ENCODE measurements at regions not wholly inside any gene's neighbourhood (a gene's known extent, or its start where the extent isn't known, plus 50 kb on each side); places are given as distances from the start of the nearest gene placed in this dataset.

DNA sequence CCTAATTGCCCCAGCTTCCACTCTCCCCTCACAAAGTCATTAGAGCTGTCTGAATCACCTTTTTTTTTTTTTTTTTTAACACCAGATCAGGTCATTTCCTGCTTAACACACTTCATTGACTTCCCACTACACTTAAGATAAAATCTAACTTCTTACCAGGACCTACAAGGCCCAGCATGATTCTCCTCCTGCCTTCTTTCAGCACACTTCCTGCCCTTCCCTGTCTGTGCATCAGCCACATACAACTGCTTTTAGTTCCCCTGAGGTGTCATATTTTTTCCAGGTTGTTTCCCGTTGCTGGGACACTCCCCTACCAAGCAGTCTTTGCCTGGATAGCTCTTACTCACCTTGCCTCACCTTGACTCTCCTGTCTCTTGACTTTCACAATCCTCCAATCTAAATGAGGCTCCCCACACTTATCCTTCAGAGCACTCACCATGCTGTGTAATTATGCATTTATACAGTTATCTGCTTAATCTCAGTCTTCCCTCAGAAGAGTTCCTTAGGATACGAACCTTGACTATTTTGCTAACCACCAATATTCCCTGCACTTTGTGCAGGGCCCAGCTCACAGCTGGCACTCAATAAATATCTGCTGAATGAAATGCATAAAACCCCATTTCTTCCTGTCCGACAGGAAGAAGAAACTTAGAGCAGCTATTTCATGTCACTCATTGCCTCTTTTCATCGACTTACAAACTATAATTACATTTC lies 96.6 kb upstream of the AKIP1 start:
- peaks cover 19% of the 10 kb centered on the region for H3K4me1 ChIP-seq (ENCODE audit: control insufficient read depth, insufficient read depth, low read length)
- no peak overlapping the region for H3K4me3 ChIP-seq (ENCODE audit: low read depth, low read length)
- 77% methylated on average over 4 of the region's 4 CpGs for WGBS (ENCODE audit: insufficient coverage)
- no peaks in the 10 kb centered on the region for H3K27me3 ChIP-seq (ENCODE audit: control insufficient read depth, insufficient read depth, low read length)
- DNase-seq (ENCODE audit: low read depth in 4 of 6, low spot score in 6 of 6) = no peak
- H3K36me3 ChIP-seq (ENCODE audit: control insufficient read depth, insufficient read depth, low read length) = no peaks in the 10 kb centered on the region
- H3K27ac ChIP-seq (ENCODE audit: low read depth, low read length) = no peak overlapping the region
- no peaks in the 10 kb centered on the region for H3K9me3 ChIP-seq (ENCODE audit: control insufficient read depth, insufficient read depth, low read length)

- no CpG with 5 or more reads among the region's 2 CpGs for WGBS (ENCODE audit: insufficient coverage)
- Histone ChIP-seq H3K4me3 (ENCODE audit: low read depth, low read length) (no peak overlapping the region), H3K4me1 (ENCODE audit: control insufficient read depth, insufficient read depth, low read length) (peaks cover 19% of the 10 kb centered on the region), H3K9me3 (ENCODE audit: control insufficient read depth, insufficient read depth, low read length) (no peaks in the 10 kb centered on the region), H3K36me3 (ENCODE audit: control insufficient read depth, insufficient read depth, low read length) (no peaks in the 10 kb centered on the region), H3K27me3 (ENCODE audit: control insufficient read depth, insufficient read depth, low read length) (no peaks in the 10 kb centered on the region), H3K27ac (ENCODE audit: low read depth, low read length) (no peak overlapping the region)
- no peak for DNase-seq (ENCODE audit: low read depth in 4 of 6, low spot score in 6 of 6)
Observed at GRCh38 chr11:8814923-8815240, 96.1 kb upstream of the AKIP1 start.

GRCh38 chr11:8818421-8818820 lies 92.6 kb upstream of the AKIP1 start:
- no CpG with 5 or more reads among the region's 2 CpGs for WGBS (ENCODE audit: insufficient coverage)
- Histone ChIP-seq H3K9me3 (ENCODE audit: control insufficient read depth, insufficient read depth, low read length) (no peaks in the 10 kb centered on the region), H3K4me3 (ENCODE audit: low read depth, low read length) (no peak overlapping the region), H3K27me3 (ENCODE audit: control insufficient read depth, insufficient read depth, low read length) (no peaks in the 10 kb centered on the region), H3K4me1 (ENCODE audit: control insufficient read depth, insufficient read depth, low read length) (peaks cover 3% of the 10 kb centered on the region), H3K27ac (ENCODE audit: low read depth, low read length) (no peak overlapping the region), H3K36me3 (ENCODE audit: control insufficient read depth, insufficient read depth, low read length) (no peaks in the 10 kb centered on the region)
- no peak for DNase-seq (ENCODE audit: low read depth in 4 of 6, low spot score in 6 of 6)

DNA sequence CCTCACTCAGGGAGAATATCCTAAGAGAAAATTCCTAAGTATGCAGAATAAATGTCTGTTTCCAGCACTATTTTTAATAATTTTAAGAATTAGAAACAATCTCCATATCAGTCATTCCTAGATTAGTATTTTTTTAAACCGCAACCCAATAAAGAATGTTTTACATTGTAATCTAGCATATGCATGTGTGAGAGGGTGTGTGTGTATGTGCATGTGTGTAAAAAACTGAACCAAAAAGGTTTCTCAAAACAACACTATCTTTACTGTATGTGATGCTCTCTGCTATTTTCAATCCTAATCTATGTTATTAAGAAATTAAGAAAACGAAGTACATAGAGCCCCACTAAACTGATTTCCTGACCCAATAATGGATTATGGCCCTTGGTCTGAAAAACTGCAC lies 90.6 kb upstream of the AKIP1 start:
- Histone ChIP-seq H3K36me3 (ENCODE audit: control insufficient read depth, insufficient read depth, low read length) (no peaks in the 10 kb centered on the region), H3K27me3 (ENCODE audit: control insufficient read depth, insufficient read depth, low read length) (no peaks in the 10 kb centered on the region), H3K27ac (ENCODE audit: low read depth, low read length) (no peak overlapping the region), H3K4me3 (ENCODE audit: low read depth, low read length) (no peak overlapping the region), H3K9me3 (ENCODE audit: control insufficient read depth, insufficient read depth, low read length) (no peaks in the 10 kb centered on the region), H3K4me1 (ENCODE audit: control insufficient read depth, insufficient read depth, low read length) (no peaks in the 10 kb centered on the region)
- no CpG with 5 or more reads among the region's 2 CpGs for WGBS (ENCODE audit: insufficient coverage)
- no peak for DNase-seq (ENCODE audit: low read depth in 4 of 6, low spot score in 6 of 6)

DNA sequence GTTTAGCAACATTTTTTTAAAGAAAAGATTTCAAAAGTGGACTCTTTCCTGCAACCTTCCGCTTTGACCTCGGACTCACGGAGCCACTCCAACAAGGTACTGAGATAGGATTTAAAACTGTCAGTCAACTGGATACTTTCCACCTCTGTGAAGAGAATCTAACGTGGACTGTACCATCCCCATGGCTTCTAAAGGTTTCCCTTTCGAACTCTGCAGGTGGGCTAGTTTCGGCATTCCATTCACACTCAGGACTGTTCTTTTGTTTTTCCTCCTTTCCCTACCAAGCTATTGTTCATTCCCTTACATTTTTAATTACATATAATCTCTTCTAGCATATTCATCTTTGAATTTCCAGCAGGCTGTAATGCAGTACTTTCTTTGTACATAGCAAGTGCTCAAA lies 88.5 kb upstream of the AKIP1 start:
- Histone ChIP-seq H3K27me3 (ENCODE audit: control insufficient read depth, insufficient read depth, low read length) (no peaks in the 10 kb centered on the region), H3K36me3 (ENCODE audit: control insufficient read depth, insufficient read depth, low read length) (no peaks in the 10 kb centered on the region), H3K27ac (ENCODE audit: low read depth, low read length) (no peak overlapping the region), H3K4me3 (ENCODE audit: low read depth, low read length) (no peak overlapping the region), H3K4me1 (ENCODE audit: control insufficient read depth, insufficient read depth, low read length) (no peaks in the 10 kb centered on the region), H3K9me3 (ENCODE audit: control insufficient read depth, insufficient read depth, low read length) (no peaks in the 10 kb centered on the region)
- 65% methylated on average over 6 of the region's 6 CpGs for WGBS (ENCODE audit: insufficient coverage)
- DNase-seq (ENCODE audit: low read depth in 4 of 6, low spot score in 6 of 6) = no peak

DNA sequence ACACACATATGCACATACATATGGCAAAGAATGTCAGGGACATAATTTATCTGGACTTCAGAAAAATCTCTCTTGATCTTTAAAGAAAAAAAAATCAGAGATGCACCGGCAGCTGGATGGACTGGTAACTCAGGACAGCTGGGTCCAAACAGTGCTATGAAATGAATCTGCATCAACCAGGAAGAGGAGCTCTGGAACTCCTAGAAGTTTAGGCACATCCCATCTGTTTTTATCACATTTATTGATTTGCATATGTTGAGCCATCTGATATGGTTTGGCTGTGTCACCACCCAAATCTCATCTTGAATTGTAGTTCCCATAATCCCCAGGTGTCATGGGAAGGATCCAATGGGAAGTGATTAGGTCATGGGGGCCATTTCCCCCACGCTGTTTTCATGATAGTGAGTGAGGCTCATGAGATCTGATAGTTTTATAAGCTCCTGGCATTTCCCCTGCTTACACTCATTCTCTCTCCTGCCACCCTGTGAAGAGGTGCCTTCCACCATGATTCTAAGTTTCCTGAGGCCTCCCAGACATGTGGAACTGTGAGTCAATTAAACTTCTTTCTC lies 87.7 kb upstream of the AKIP1 start:
- Histone ChIP-seq H3K9me3 (ENCODE audit: control insufficient read depth, insufficient read depth, low read length) (no peaks in the 10 kb centered on the region), H3K4me1 (ENCODE audit: control insufficient read depth, insufficient read depth, low read length) (no peaks in the 10 kb centered on the region), H3K36me3 (ENCODE audit: control insufficient read depth, insufficient read depth, low read length) (no peaks in the 10 kb centered on the region), H3K27me3 (ENCODE audit: control insufficient read depth, insufficient read depth, low read length) (no peaks in the 10 kb centered on the region), H3K4me3 (ENCODE audit: low read depth, low read length) (no peak overlapping the region), H3K27ac (ENCODE audit: low read depth, low read length) (no peak overlapping the region)
- DNase-seq (ENCODE audit: low read depth in 4 of 6, low spot score in 6 of 6) = no peak
- WGBS (ENCODE audit: insufficient coverage) = no CpG with 5 or more reads among the region's 2 CpGs

DNA sequence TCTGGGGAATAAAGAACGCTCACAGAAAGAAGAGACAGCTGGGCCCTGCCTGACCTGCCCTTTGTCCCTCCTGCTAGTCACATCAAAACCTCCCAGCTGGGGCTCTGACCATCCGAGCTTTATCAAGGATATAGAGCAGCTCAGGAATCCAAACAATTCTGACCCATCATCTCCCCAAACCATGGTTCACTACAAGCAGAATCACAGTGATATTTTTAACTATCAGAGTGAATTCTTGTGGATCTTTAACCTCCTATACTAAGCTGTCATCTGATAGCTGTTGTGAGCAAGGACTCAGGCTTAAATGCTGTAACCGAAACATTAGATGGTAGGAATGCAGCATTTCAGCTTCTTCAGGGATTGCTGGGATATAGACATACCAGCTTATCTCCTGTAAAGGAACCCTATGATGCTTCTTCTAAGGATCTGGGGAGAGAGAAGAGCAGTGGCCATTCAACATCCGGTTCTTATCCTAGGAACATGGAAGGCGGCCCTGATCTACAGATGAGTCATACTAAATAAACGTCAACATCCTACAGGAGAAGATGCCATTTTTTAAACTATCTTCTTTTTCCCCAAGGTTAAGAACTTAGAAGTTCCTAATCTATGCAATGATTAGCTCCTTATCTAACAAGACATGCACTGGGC lies 84.7 kb upstream of the AKIP1 start:
- Histone ChIP-seq H3K4me3 (ENCODE audit: low read depth, low read length) (no peak overlapping the region), H3K27ac (ENCODE audit: low read depth, low read length) (peak overlapping the region; percentile 44), H3K36me3 (ENCODE audit: control insufficient read depth, insufficient read depth, low read length) (peaks cover 5% of the 10 kb centered on the region), H3K27me3 (ENCODE audit: control insufficient read depth, insufficient read depth, low read length) (no peaks in the 10 kb centered on the region), H3K4me1 (ENCODE audit: control insufficient read depth, insufficient read depth, low read length) (no peaks in the 10 kb centered on the region), H3K9me3 (ENCODE audit: control insufficient read depth, insufficient read depth, low read length) (no peaks in the 10 kb centered on the region)
- no peak for DNase-seq (ENCODE audit: low read depth in 4 of 6, low spot score in 6 of 6)
- 50% methylated on average over 2 of the region's 6 CpGs for WGBS (ENCODE audit: insufficient coverage)

DNA sequence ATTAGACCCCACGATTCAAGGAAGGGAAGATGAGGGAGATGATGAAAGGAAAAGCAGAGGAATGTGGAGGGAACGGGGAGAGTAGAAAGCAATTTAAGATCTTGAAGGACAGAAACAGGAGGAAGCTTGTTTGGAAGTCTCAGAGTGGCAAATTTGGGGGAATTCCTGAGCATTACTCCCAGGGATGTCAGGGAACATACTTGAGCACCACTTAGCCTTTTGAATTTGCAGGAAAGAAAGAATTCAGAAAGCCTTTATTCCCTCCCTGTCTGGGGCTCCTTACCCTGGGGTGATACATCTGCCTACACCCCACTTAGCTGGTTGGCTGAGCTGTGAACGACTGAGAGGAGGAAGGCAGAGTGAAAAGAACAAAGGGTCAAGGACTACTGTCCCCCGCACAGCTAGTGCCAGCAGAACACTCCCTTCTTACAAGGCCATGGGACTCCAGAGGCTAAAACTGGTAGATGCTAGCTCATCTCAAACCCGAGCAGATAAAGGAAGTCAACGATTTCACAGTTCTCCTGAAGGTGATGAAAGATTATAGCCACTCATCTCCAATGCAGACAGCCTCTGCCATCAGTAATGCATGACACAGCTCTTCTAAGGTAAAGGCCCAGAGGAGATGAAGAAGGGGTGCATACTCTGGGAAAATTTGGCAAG lies 84.0 kb upstream of the AKIP1 start:
- no peak overlapping the region for H3K27ac ChIP-seq (ENCODE audit: low read depth, low read length)
- DNase-seq (ENCODE audit: low read depth in 4 of 6, low spot score in 6 of 6) = no peak
- H3K27me3 ChIP-seq (ENCODE audit: control insufficient read depth, insufficient read depth, low read length) = no peaks in the 10 kb centered on the region
- WGBS (ENCODE audit: insufficient coverage) = 78% methylated on average over 4 of the region's 6 CpGs
- no peak overlapping the region for H3K4me3 ChIP-seq (ENCODE audit: low read depth, low read length)
- H3K9me3 ChIP-seq (ENCODE audit: control insufficient read depth, insufficient read depth, low read length) = no peaks in the 10 kb centered on the region
- H3K4me1 ChIP-seq (ENCODE audit: control insufficient read depth, insufficient read depth, low read length) = no peaks in the 10 kb centered on the region
- H3K36me3 ChIP-seq (ENCODE audit: control insufficient read depth, insufficient read depth, low read length) = peaks cover 5% of the 10 kb centered on the region

GRCh38 chr11:8828046-8828445 lies 82.9 kb upstream of the AKIP1 start:
- H3K4me1 ChIP-seq (ENCODE audit: control insufficient read depth, insufficient read depth, low read length) = peaks cover 5% of the 10 kb centered on the region
- no peak overlapping the region for H3K4me3 ChIP-seq (ENCODE audit: low read depth, low read length)
- H3K36me3 ChIP-seq (ENCODE audit: control insufficient read depth, insufficient read depth, low read length) = peaks cover 5% of the 10 kb centered on the region
- DNase-seq (ENCODE audit: low read depth in 4 of 6, low spot score in 6 of 6) = no peak
- H3K27ac ChIP-seq (ENCODE audit: low read depth, low read length) = no peak overlapping the region
- 94% methylated on average over 3 of the region's 3 CpGs for WGBS (ENCODE audit: insufficient coverage)
- H3K9me3 ChIP-seq (ENCODE audit: control insufficient read depth, insufficient read depth, low read length) = no peaks in the 10 kb centered on the region
- no peaks in the 10 kb centered on the region for H3K27me3 ChIP-seq (ENCODE audit: control insufficient read depth, insufficient read depth, low read length)

All from spinal cord (tissue), 9 donors.